ENCODE measurements at regions not wholly inside any gene's neighbourhood (a gene's known extent, or its start where the extent isn't known, plus 50 kb on each side); places are given as distances from the start of the nearest gene placed in this dataset.

DNA sequence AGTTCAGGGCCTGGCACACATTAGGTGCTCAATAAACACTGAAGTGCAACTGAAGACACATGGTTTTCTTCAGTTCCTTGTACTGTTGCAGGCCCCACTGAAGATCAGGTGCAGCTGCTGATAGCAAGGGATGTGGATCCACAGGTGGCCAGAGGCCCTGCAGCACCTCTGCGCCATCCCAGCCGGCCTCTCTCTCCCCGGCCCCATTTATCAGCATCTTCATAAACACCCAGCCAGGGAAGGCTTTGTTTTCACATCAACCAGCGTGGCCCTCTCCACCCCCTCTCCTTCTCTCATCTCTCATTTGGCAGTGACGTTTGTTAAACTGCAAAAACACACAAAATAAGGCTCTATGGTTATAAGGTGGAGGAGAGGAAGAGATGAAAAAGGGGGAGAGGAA lies 528.8 kb downstream of the BUD13 start:
- no peak overlapping the region for H3K4me3 ChIP-seq (ENCODE audit: low read depth, low read length)
- TF ChIP-seq, protein P1, sequence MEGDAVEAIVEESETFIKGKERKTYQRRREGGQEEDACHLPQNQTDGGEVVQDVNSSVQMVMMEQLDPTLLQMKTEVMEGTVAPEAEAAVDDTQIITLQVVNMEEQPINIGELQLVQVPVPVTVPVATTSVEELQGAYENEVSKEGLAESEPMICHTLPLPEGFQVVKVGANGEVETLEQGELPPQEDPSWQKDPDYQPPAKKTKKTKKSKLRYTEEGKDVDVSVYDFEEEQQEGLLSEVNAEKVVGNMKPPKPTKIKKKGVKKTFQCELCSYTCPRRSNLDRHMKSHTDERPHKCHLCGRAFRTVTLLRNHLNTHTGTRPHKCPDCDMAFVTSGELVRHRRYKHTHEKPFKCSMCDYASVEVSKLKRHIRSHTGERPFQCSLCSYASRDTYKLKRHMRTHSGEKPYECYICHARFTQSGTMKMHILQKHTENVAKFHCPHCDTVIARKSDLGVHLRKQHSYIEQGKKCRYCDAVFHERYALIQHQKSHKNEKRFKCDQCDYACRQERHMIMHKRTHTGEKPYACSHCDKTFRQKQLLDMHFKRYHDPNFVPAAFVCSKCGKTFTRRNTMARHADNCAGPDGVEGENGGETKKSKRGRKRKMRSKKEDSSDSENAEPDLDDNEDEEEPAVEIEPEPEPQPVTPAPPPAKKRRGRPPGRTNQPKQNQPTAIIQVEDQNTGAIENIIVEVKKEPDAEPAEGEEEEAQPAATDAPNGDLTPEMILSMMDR (IDR thresholded peaks at IDR 0.05; ENCODE audit: low read depth, low read length) = no peak

DNA sequence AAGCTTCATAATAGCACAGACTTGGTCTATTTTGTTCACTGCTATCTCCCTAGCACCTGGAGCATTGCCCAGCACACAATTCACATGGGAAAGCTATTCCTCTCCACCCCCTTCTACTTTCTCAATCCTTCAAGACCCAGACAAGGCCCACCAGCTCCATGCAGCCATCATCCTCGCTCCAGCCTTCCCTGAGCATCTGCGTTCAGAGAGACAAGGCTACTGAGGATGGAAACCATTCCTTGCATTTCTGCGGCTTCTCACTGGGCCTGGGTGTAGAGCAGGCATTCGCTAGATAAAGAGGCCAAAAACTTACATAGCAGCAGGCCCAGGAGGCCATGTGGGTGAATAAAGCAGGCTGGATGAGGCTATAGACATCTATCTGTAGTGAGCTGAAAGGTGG lies 530.8 kb downstream of the BUD13 start:
- H3K4me3 ChIP-seq (ENCODE audit: low read depth, low read length) = no peak overlapping the region
- TF ChIP-seq, protein P1 (IDR thresholded peaks at IDR 0.05; ENCODE audit: low read depth, low read length) = no peak

DNA sequence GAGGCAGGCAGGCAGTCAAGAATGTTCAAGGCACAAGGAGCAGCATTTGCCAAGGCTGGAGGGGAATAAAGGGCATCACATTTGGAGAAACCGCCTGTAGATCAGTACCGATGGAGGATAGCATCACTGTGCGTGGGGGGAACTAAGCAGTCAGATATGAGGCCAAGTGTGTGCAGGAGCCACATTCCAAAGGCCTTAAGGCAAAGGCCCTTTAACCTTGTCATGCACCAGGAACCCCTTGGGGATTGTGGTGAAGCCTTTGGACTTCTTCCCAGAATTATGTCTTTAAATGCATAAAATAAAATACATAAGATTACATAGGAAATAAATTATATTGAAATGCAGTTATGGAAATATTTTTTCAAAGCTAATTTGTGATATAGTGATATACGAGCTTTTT lies 532.1 kb downstream of the BUD13 start:
- no peak overlapping the region for H3K4me3 ChIP-seq (ENCODE audit: low read depth, low read length)
- TF ChIP-seq, protein P1 (IDR thresholded peaks at IDR 0.05; ENCODE audit: low read depth, low read length) = no peak

DNA sequence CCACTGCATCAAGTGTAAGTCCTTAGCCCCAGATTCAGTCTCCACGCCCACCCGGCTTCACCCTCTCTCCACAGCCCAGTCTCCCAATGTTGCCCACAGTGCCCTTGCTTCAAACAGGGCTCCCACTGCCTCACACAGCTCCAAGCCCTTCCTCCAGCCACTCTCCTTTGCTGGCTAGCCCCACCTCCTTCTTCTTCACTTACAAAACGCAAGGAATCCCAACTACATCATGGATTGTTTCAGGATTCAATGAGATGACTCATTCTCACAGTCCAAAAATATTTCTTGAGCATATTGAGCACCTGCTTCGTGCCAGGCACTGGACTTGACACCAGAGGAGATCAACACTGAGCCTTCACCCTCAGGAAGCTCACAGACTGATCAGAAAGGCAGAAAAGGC lies 533.5 kb downstream of the BUD13 start:
- H3K4me3 ChIP-seq (ENCODE audit: low read depth, low read length) = no peak overlapping the region
- TF ChIP-seq, protein P1 (IDR thresholded peaks at IDR 0.05; ENCODE audit: low read depth, low read length) = no peak

DNA sequence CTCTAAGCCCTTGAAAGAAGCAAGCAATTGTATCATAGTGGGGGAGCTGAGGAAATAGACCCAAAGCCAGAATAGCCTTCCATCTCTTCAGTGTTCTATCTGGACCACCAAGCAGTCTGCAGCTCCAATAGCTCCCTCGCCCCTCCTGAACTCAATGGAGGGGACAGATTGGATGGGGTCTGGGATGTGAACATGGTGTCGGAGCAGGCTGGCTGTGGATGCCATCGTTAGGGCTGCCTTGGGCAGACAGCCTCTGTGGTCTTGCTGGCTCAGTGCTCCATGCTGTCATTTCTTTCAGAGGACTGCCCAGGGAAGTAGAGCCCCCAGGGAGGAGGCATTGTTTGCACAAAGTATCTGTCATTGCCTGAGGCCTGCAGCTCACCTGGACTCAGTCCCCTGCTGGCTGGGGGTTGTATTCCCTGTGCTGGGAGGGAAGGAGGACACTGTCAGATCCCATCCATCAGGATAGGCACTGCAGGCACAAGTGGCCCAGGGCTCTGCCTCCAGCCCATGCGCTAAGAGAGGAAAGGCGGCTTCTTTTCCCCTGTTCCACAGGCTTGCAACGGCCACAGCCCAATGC lies 537.7 kb downstream of the BUD13 start:
- H3K4me3 ChIP-seq (ENCODE audit: low read depth, low read length) = no peak overlapping the region
- TF ChIP-seq, protein P1 (IDR thresholded peaks at IDR 0.05; ENCODE audit: low read depth, low read length) = no peak

DNA sequence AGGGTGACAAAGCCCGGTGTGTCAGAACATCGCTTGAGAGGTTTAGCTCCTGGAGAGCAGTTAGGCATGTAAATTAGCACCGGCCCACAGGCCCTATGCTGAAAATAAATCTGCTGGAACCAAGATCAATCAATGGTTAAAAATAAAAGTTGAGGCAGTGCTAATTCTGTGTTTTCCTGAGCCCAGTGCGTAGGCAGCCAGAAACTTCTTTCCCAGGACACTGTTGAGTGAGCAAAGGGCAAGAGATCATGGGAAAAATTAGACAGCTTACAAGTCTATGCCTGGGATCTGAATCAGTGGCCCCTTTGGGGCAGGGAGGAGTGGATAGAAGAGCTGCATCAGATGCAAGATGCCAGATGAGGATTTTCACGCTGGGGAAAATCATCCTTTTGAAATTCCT lies 539.2 kb downstream of the BUD13 start:
- TF ChIP-seq, protein P1 (IDR thresholded peaks at IDR 0.05; ENCODE audit: low read depth, low read length) = no peak
- no peak overlapping the region for H3K4me3 ChIP-seq (ENCODE audit: low read depth, low read length)

DNA sequence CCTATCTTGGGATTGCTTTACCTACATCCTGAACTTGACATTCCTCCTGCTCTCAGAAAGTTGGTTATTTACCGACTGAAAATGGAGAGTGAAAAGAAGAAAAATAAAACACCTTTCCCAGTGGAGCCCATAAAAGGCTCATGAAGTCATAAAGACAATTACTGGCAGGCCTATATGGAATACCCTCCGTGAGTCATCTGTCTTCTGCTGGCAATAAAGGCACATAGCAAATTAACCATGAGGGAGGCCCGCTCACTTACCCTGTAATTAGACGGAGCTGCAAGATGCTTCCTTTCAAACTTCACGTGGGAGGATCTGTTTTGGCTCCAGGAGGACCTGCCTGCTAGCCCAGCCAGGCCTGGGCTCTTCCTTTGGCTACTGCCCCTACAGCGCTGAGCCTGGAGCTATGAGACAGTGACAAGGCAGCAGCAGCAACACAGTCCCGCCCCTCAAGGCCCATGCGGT lies 540.4 kb downstream of the BUD13 start:
- H3K4me3 ChIP-seq (ENCODE audit: low read depth, low read length) = no peak overlapping the region
- TF ChIP-seq, protein P1 (IDR thresholded peaks at IDR 0.05; ENCODE audit: low read depth, low read length) = no peak
